SK-N-SH (cell line): ENCODE measurements at regions not wholly inside any gene's neighbourhood (a gene's known extent, or its start where the extent isn't known, plus 50 kb on each side); places are given as distances from the start of the nearest gene placed in this dataset.

Experiments
- CTCF ChIA-PET: fragments of 300-600, 350-600 bp; formaldehyde crosslinking; extraction: SDS; loops from one replicate; lab custom pipeline; 2021; lab: Yijun Ruan, JAX
- POLR2A ChIA-PET: fragments of 350-600 bp; sonication (Branson Sonifier 250); formaldehyde crosslinking; extraction: SDS; loops from one replicate; lab custom pipeline; 2020; ENCODE audit warnings: antibody characterized with exemption, inconsistent platforms; lab: Yijun Ruan, JAX
- DNase-seq: peaks from one replicate; pipeline ENCODE4 v3.0.0; 2012
- H2AFZ ChIP-seq: fragments of 200-600 bp; sonication (generic); 2 replicates; pipeline ENCODE4 v1.8.1; 2016; ENCODE audit warnings: antibody characterized with exemption, mild to moderate bottlenecking, low read depth
- H3F3A ChIP-seq: fragments of 200-600 bp; sonication (generic); replicated peaks from 2 replicates; pipeline ENCODE3; 2016; ENCODE audit warnings: antibody characterized with exemption, mild to moderate bottlenecking; ENCODE audit not compliant: insufficient read depth
- H3K27ac ChIP-seq, 2 experiments: fragments of 200-500 bp in 1 of 2; fragments of 200-600 bp in 1 of 2; sonication (Bioruptor generic) in 1 of 2; sonication (generic), shearing (Covaris generic) in 1 of 2; 2 replicates each; pipeline versions ENCODE4 v1.5.1 to v1.6.1; 2014 to 2016; ENCODE audit warnings: low read depth in 2 of 2, inconsistent platforms in 1 of 2, low read length in 1 of 2, mild to moderate bottlenecking in 1 of 2, mixed read lengths in 1 of 2
- H3K27me3 ChIP-seq: fragments of 200-600 bp; sonication (generic), shearing (Covaris generic); 2 replicates; pipeline ENCODE4 v1.6.1; 2016; ENCODE audit warnings: mixed run types; ENCODE audit not compliant: insufficient read depth
- H3K36me3 ChIP-seq, 2 experiments: fragments of 200-500 bp in 1 of 2; fragments of 200-600 bp in 1 of 2; sonication (Bioruptor generic) in 1 of 2; sonication (generic) in 1 of 2; replicated peaks in 1 of 2; 2 replicates each; pipeline versions ENCODE3 to v1.5.1; 2014 to 2016; ENCODE audit warnings: low read length in 1 of 2, mild to moderate bottlenecking in 1 of 2; ENCODE audit not compliant: insufficient read depth in 2 of 2, control insufficient read depth in 1 of 2
- H3K4me1 ChIP-seq, 2 experiments: fragments of 200-500 bp in 1 of 2; fragments of 200-600 bp in 1 of 2; sonication (Bioruptor generic) in 1 of 2; sonication (generic), shearing (Covaris generic) in 1 of 2; 2 replicates each; pipeline versions ENCODE4 v1.5.1 to v1.6.1; 2014 to 2016; ENCODE audit warnings: low read depth in 1 of 2, low read length in 1 of 2, mixed run types in 1 of 2; ENCODE audit not compliant: insufficient read depth in 2 of 2, control insufficient read depth in 1 of 2
- H3K4me2 ChIP-seq: fragments of 200-600 bp; sonication (generic), shearing (Covaris generic); 2 replicates; pipeline ENCODE4 v1.6.1; 2017; ENCODE audit warnings: mixed run types
- H3K4me3 ChIP-seq, 2 experiments: fragments of 200-500 bp in 1 of 2; fragments of 200-600 bp in 1 of 2; sonication (Bioruptor generic) in 1 of 2; sonication (generic), shearing (Covaris generic) in 1 of 2; 2 replicates each; pipeline versions ENCODE4 v1.5.1 to v1.8.1; 2014 to 2016; ENCODE audit warnings: low read depth in 2 of 2, inconsistent platforms in 1 of 2, low read length in 1 of 2, mild to moderate bottlenecking in 1 of 2, mixed read lengths in 1 of 2, moderate library complexity in 1 of 2
- H3K79me2 ChIP-seq: fragments of 200-600 bp; sonication (generic); 2 replicates; pipeline ENCODE4 v1.8.1; 2017; ENCODE audit warnings: mild to moderate bottlenecking; ENCODE audit not compliant: insufficient read depth
- H3K9ac ChIP-seq: fragments of 200-600 bp; sonication (generic); 2 replicates; pipeline ENCODE4 v1.6.1; 2017; ENCODE audit warnings: mixed run types
- H3K9me2 ChIP-seq: fragments of 200-600 bp; sonication (generic); 2 replicates; pipeline ENCODE4 v1.6.1; 2017; ENCODE audit warnings: mixed run types
- H3K9me3 ChIP-seq: fragments of 200-600 bp; sonication (generic); 2 replicates; pipeline ENCODE4 v1.6.1; 2017; ENCODE audit warnings: mixed run types, mild to moderate bottlenecking, moderate library complexity
- H4K20me1 ChIP-seq: fragments of 200-600 bp; sonication (generic); 2 replicates; pipeline ENCODE4 v1.6.1; 2017; ENCODE audit warnings: mild to moderate bottlenecking, mixed run types; ENCODE audit not compliant: insufficient read depth
- CHD2 ChIP-seq: fragments of 150-350 bp; IDR thresholded peaks from 2 replicates; pipeline ENCODE4 v1.6.1; 2018; ENCODE audit warnings: low read length; ENCODE audit not compliant: partially characterized antibody
- ELF1 ChIP-seq: IDR thresholded peaks from 2 replicates; pipeline ENCODE4 v1.4.0; 2012
- EZH2phosphoT487 ChIP-seq: fragments of 200-600 bp; sonication (generic); IDR thresholded peaks from 2 replicates; pipeline ENCODE4 v1.6.1; 2017; ENCODE audit warnings: low read depth, mixed run types, mild to moderate bottlenecking, antibody characterized with exemption, moderate library complexity, borderline replicate concordance
- FOSL2 ChIP-seq: IDR thresholded peaks from 2 replicates; pipeline ENCODE4 v1.4.0; 2012; ENCODE audit warnings: low read depth, mild to moderate bottlenecking, moderate library complexity, borderline replicate concordance
- FOXJ3 ChIP-seq: sonication (generic); formaldehyde crosslinking; IDR thresholded peaks from 2 replicates; pipeline ENCODE4 v1.5.1; 2020; ENCODE audit warnings: mild to moderate bottlenecking, missing genetic modification reagents
- FOXM1 ChIP-seq: IDR thresholded peaks from 2 replicates; pipeline ENCODE4 v1.4.0; 2012; ENCODE audit warnings: low read depth, mild to moderate bottlenecking
- GATA2 ChIP-seq: sonication (generic); formaldehyde crosslinking; IDR thresholded peaks from 2 replicates; pipeline ENCODE4 v1.5.0; 2020; ENCODE audit warnings: mild to moderate bottlenecking, missing genetic modification reagents
- IRF3 ChIP-seq: fragments of 150-350 bp; IDR thresholded peaks from 2 replicates; pipeline ENCODE4 v1.6.1; 2016; ENCODE audit warnings: mild to moderate bottlenecking, low read depth, low read length
- MEF2A ChIP-seq: IDR thresholded peaks from 2 replicates; pipeline ENCODE4 v1.4.0; 2012; ENCODE audit warnings: low read depth, borderline replicate concordance
- NRF1 ChIP-seq: IDR thresholded peaks from 2 replicates; pipeline ENCODE4 v1.6.1; 2012; ENCODE audit warnings: low read depth, mild to moderate bottlenecking, low read length
- PBX3 ChIP-seq: IDR thresholded peaks from 2 replicates; pipeline ENCODE4; 2012
- RCOR1 ChIP-seq: fragments of 150-350 bp; IDR thresholded peaks from 2 replicates; pipeline ENCODE4 v1.6.1; 2017; ENCODE audit warnings: antibody characterized with exemption, low read length
- SIN3A ChIP-seq: IDR thresholded peaks from 2 replicates; pipeline ENCODE4 v1.6.1; 2012; ENCODE audit warnings: low read depth, mild to moderate bottlenecking, low read length, moderate library complexity, borderline replicate concordance
- SMC3 ChIP-seq: IDR thresholded peaks from 2 replicates; pipeline ENCODE4 v1.6.1; 2012; ENCODE audit warnings: low read depth, low read length, improper control_type of control experiment
- TCF12 ChIP-seq: IDR thresholded peaks from 2 replicates; pipeline ENCODE4 v1.4.0; 2012
- YY1 ChIP-seq: IDR thresholded peaks from 2 replicates; pipeline ENCODE4 v1.4.0; 2012; ENCODE audit warnings: low read depth, mild to moderate bottlenecking
- ZBTB33 ChIP-seq: IDR thresholded peaks from 2 replicates; pipeline ENCODE4 v1.4.0; 2012; ENCODE audit warnings: low read depth, borderline replicate concordance
- WGBS: methylation state at CpG from one replicate; pipeline ENCODE4 v1.1.6; 2017; ENCODE audit warnings: low lambda C conversion rate; 5-methylcytosine and 5-hydroxymethylcytosine counted together

GRCh38 chr18:67646890-67647289 lies 130.4 kb upstream of the DSEL start:
- CTCF ChIA-PET: no interaction called here
- Histone ChIP-seq H3F3A (no peaks in the 10 kb centered on the region), H3K4me1 (no peaks in the 10 kb centered on the region), H2AFZ (no peak overlapping the region), H3K9me3 (no peaks in the 10 kb centered on the region), H3K36me3 (no peaks in the 10 kb centered on the region), H3K27me3 (no peaks in the 10 kb centered on the region), H3K4me2 (no peak overlapping the region), H3K4me3 (no peak overlapping the region), H4K20me1 (no peaks in the 10 kb centered on the region), H3K79me2 (no peaks in the 10 kb centered on the region), H3K27ac (no peak overlapping the region), H3K9ac (no peak overlapping the region), H3K9me2 (no peaks in the 10 kb centered on the region)
- TF ChIP-seq NRF1 (no peak), FOXM1 (no peak), FOSL2 (no peak), ELF1 (no peak), SIN3A (no peak), CHD2 (no peak)
- DNase-seq: no peak
- POLR2A ChIA-PET: no interaction called here
- WGBS: 77% methylated on average over 2 of the region's 2 CpGs

DNA sequence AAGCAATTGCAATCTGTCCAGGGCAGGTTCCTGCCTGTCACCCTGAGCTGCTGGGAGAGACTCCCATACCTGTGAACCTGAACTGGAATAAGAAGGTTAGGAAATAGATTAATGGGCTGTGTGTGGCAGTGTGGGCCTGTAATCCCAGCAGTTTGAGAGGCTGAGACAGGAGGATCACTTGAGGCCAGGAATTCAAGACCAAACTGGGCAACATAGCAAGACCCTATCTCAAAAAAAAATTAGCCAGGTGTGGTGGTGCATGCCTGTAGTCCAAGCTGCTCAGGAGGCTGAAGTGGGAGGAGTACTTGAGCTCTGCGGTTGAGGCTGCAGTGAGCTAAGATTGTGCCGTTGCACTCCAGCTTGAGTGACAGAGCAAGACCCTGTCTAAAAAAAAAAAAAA lies 127.7 kb upstream of the DSEL start:
- TF ChIP-seq TCF12 (no peak), FOXJ3 (CRISPR knock-in tag) (no peak), SIN3A (no peak), SMC3 (no peak), EZH2phosphoT487 (no peak), ZBTB33 (no peak)
- Histone ChIP-seq H4K20me1 (no peaks in the 10 kb centered on the region), H3K79me2 (no peaks in the 10 kb centered on the region), H3F3A (no peaks in the 10 kb centered on the region), H3K27ac (no peak overlapping the region), H3K9me3 (no peaks in the 10 kb centered on the region), H3K4me2 (no peak overlapping the region), H3K9me2 (no peaks in the 10 kb centered on the region), H3K4me1 (no peaks in the 10 kb centered on the region), H3K27me3 (no peaks in the 10 kb centered on the region), H3K9ac (no peak overlapping the region), H2AFZ (no peak overlapping the region), H3K4me3 (no peak overlapping the region), H3K36me3 (no peaks in the 10 kb centered on the region)
- POLR2A ChIA-PET: no interaction called here
- CTCF ChIA-PET: no interaction called here
- 100% methylated on average over 2 of the region's 2 CpGs for WGBS
- no peak for DNase-seq

- H3K9ac ChIP-seq: no peak overlapping the region
- H3K79me2 ChIP-seq: no peaks in the 10 kb centered on the region
- no peaks in the 10 kb centered on the region for H3K9me3 ChIP-seq
- no peaks in the 10 kb centered on the region for H4K20me1 ChIP-seq
- no peaks in the 10 kb centered on the region; a peak in 1 of 4 replicates for H3K4me1 ChIP-seq
- H2AFZ ChIP-seq: no peak overlapping the region
- no peak for DNase-seq
- WGBS: 85% methylated on average over 2 of the region's 2 CpGs
- H3K4me3 ChIP-seq: no peak overlapping the region
- H3K36me3 ChIP-seq: no peaks in the 10 kb centered on the region
- TF ChIP-seq RCOR1: no peak
- no peak for TF ChIP-seq PBX3
- TF ChIP-seq YY1: no peak
- TF ChIP-seq ELF1: no peak
- no peak for TF ChIP-seq IRF3
- TF ChIP-seq CHD2: no peak
- no peak for TF ChIP-seq GATA2 (CRISPR knock-in tag)
- TF ChIP-seq NRF1: no peak
- no peak for TF ChIP-seq MEF2A
- no peak for TF ChIP-seq SMC3
- TF ChIP-seq EZH2phosphoT487: no peak
- POLR2A ChIA-PET: no interaction called here
- no peak overlapping the region for H3K27ac ChIP-seq
- no peaks in the 10 kb centered on the region for H3K27me3 ChIP-seq
- H3F3A ChIP-seq: no peaks in the 10 kb centered on the region
- no peak overlapping the region for H3K4me2 ChIP-seq
- CTCF ChIA-PET: no interaction called here
- H3K9me2 ChIP-seq: no peaks in the 10 kb centered on the region
Measured at GRCh38 chr18:67639872-67640271, 123.4 kb upstream of the DSEL start.
